GM12878 (cell line): ENCODE measurements at regions not wholly inside any gene's neighbourhood (a gene's known extent, or its start where the extent isn't known, plus 50 kb on each side); places are given as distances from the start of the nearest gene placed in this dataset.

Experiments used
- ATAC-seq: fragments of 200-7000 bp; cut with Tn5 transposase; 3 replicates; pipeline ENCODE4 v1.9.1; 2020; ENCODE audit warnings: mild to moderate bottlenecking, moderate library complexity
- BruUV-seq: library from RNA; stranded (reverse); fragments of 400-500 nt; replicated peaks from 2 replicates; lab custom pipeline; 2021; lab: Mats Ljungman, UMichigan
- CTCF ChIA-PET: fragments of 300-600 bp; sonication (Branson Sonifier 250); formaldehyde crosslinking; extraction: SDS; loops from one replicate; lab custom pipeline; 2021; ENCODE audit warnings: inconsistent platforms; lab: Yijun Ruan, JAX
- POLR2A ChIA-PET: fragments of 350-600 bp; formaldehyde crosslinking; extraction: SDS; loops from one replicate; lab custom pipeline; 2021; ENCODE audit warnings: inconsistent platforms; lab: Charles Lee
- RAD21 ChIA-PET: fragments of 300-600 bp; sonication (Branson Sonifier 250); formaldehyde crosslinking; loops from one replicate; lab custom pipeline; 2023; ENCODE audit warnings: antibody characterized with exemption; ENCODE audit not compliant: unreplicated experiment; lab: Charles Lee
- SMC1A ChIA-PET: fragments of 300-600 bp; sonication (Branson Sonifier 250); formaldehyde crosslinking; loops from one replicate; lab custom pipeline; 2023; ENCODE audit not compliant: unreplicated experiment, uncharacterized antibody; lab: Charles Lee
- DNase-seq: peaks from one replicate; pipeline ENCODE4 v3.0.0-alpha.2; 2011; ENCODE audit warnings: low read depth, low spot score
- FAIRE-seq: peaks from 3 replicates; lab custom pipeline; 2011; peaks lifted over from hg19 to GRCh38; lab: Jason Lieb, UNC
- H2AFZ ChIP-seq: 2 replicates; pipeline ENCODE4 v1.6.0; 2011; ENCODE audit warnings: low read depth, low read length, control low read depth; ENCODE audit not compliant: control insufficient read depth
- H3K27ac ChIP-seq: 2 replicates; pipeline ENCODE4 v1.5.1; 2011; ENCODE audit warnings: control low read depth; ENCODE audit not compliant: control insufficient read depth, insufficient read depth
- H3K27me3 ChIP-seq, 2 experiments: replicated peaks in 1 of 2; 2 replicates each; pipeline versions ENCODE4 v1.6.0 to v1.6.1; 2011; ENCODE audit warnings: low read length in 1 of 2; ENCODE audit not compliant: control insufficient read depth in 2 of 2, insufficient read depth in 2 of 2
- H3K36me3 ChIP-seq, 2 experiments: 2 replicates each; pipeline ENCODE4 v1.5.1; 2011; ENCODE audit warnings: low read length in 1 of 2; ENCODE audit not compliant: control insufficient read depth in 2 of 2, insufficient read depth in 2 of 2
- H3K4me1 ChIP-seq: 2 replicates; pipeline ENCODE4 v1.6.1; 2011; ENCODE audit warnings: mild to moderate bottlenecking, low read length, moderate library complexity, mixed read lengths; ENCODE audit not compliant: control insufficient read depth, insufficient read depth
- H3K4me2 ChIP-seq: 2 replicates; pipeline ENCODE4 v1.6.0; 2011; ENCODE audit warnings: control low read depth; ENCODE audit not compliant: control insufficient read depth, insufficient read depth
- H3K4me3 ChIP-seq: fragments of 200-600 bp; sonication (generic); 2 replicates; pipeline ENCODE4 v1.5.1; 2016
- H3K79me2 ChIP-seq: 2 replicates; pipeline ENCODE4 v1.6.0; 2011; ENCODE audit warnings: low read length; ENCODE audit not compliant: control insufficient read depth, insufficient read depth
- H3K9ac ChIP-seq: 2 replicates; pipeline ENCODE4 v1.8.0; 2011; ENCODE audit warnings: low read length, control low read depth, mixed read lengths; ENCODE audit not compliant: control insufficient read depth, insufficient read depth
- H3K9me3 ChIP-seq: replicated peaks from 3 replicates; pipeline ENCODE4 v1.5.1; 2011; ENCODE audit warnings: mild to moderate bottlenecking, low read length; ENCODE audit not compliant: control insufficient read depth, insufficient read depth
- H4K20me1 ChIP-seq: 2 replicates; pipeline ENCODE4 v1.6.0; 2011; ENCODE audit not compliant: control insufficient read depth, insufficient read depth
- CEBPB ChIP-seq, 2 experiments: fragments of 150-350 bp in 1 of 2; IDR thresholded peaks; 2 replicates each; pipeline ENCODE4 v1.6.1; 2012 to 2014; ENCODE audit warnings: low read depth in 2 of 2, low read length in 2 of 2, borderline replicate concordance in 1 of 2, inconsistent platforms in 1 of 2
- CEBPZ ChIP-seq: fragments of 150-350 bp; IDR thresholded peaks from 2 replicates; pipeline ENCODE4 v1.6.1; 2016; ENCODE audit warnings: low read depth, low read length
- FOS ChIP-seq: IDR thresholded peaks from 3 replicates; pipeline ENCODE4 v1.6.1; 2011; ENCODE audit warnings: borderline replicate concordance; ENCODE audit not compliant: insufficient read length; ENCODE audit errors: extremely low read depth
- JUNB ChIP-seq: IDR thresholded peaks from 2 replicates; pipeline ENCODE4 v1.6.1; 2016; ENCODE audit warnings: antibody characterized with exemption, mild to moderate bottlenecking
- PAX5 ChIP-seq: IDR thresholded peaks from 2 replicates; pipeline ENCODE4 v1.6.1; 2011; ENCODE audit warnings: low read depth, low read length, borderline replicate concordance
- RBBP5 ChIP-seq: fragments of 200-600 bp; sonication (generic); conservative IDR thresholded peaks from 2 replicates; pipeline ENCODE4 v1.6.1; 2016
- TCF7 ChIP-seq: IDR thresholded peaks from 2 replicates; pipeline ENCODE4 v1.6.1; 2014; ENCODE audit warnings: antibody characterized with exemption, borderline replicate concordance
- YBX1 ChIP-seq: fragments of 450-650 bp; IDR thresholded peaks from 2 replicates; pipeline ENCODE4 v1.6.1; 2016; ENCODE audit warnings: antibody characterized with exemption
- ZNF24 ChIP-seq: fragments of 450-650 bp; IDR thresholded peaks from 2 replicates; pipeline ENCODE4 v1.6.1; 2017; ENCODE audit warnings: antibody characterized with exemption, mild to moderate bottlenecking
- ZNF592 ChIP-seq: fragments of 450-650 bp; IDR thresholded peaks from 2 replicates; pipeline ENCODE4 v1.6.1; 2017; ENCODE audit warnings: mild to moderate bottlenecking, moderate library complexity
- in situ Hi-C: fragments of 300-500 bp; cut with MboI; formaldehyde crosslinking; loops from 9 replicates; pipeline ENCODE4 v1.14.3; 2018; ENCODE audit warnings: mixed read lengths
- intact Hi-C: fragments of 100-400 bp; cut with micrococcal nuclease; formaldehyde crosslinking; loops from one replicate; pipeline ENCODE4 v1.14.2; 2022; ENCODE audit not compliant: unreplicated experiment
- TF ChIP-seq, protein P1 (sequence below): IDR thresholded peaks from 2 replicates; pipeline ENCODE4 v1.6.1; 2012; ENCODE audit warnings: low read depth, low read length, improper control_type of control experiment
- TF ChIP-seq, protein P2 (sequence below): fragments of 450-650 bp; IDR thresholded peaks from 2 replicates; pipeline ENCODE4 v1.6.1; 2018; ENCODE audit warnings: borderline replicate concordance, mild to moderate bottlenecking; ENCODE audit not compliant: partially characterized antibody

DNA sequence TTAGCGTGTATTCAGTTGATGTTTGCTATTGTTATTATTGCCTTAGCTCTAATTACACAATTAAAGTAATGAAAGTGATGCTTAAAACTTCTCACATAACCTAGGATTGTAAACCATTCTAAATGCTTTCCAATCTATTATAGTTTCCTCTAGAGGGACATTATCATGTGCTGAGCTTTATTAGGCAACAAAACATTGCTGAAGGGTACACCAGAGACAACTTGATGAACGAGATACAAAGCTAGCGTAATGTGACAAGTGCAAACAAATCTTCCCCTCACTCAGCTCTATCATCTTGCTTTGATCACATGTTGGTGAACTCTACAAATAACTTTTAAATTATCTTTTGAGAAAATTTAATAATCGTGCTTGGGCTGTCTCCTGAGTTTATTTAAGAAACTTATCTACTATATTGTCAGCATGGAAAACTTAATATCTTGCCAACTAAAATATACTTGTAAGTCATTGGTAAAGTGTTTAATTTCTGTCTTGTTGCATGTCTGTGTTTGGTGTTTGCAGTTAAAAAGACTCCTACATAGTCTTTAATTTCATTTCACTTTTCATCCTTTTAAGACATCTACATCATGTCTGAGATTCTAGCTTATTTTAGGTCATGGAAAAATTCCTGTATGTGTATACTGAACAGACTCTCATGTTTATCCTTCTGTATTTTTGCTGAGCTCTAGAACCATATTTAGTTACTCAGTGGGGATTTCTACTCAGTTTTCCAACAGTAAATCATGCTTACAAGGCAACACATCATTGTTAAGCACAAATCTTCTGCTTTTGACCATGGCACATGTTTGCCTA lies 104.2 kb upstream of the ADAMTS5 start (continued):
- TF ChIP-seq ZNF592, result no peak
- no peak for TF ChIP-seq RBBP5
- TF ChIP-seq, protein P1, sequence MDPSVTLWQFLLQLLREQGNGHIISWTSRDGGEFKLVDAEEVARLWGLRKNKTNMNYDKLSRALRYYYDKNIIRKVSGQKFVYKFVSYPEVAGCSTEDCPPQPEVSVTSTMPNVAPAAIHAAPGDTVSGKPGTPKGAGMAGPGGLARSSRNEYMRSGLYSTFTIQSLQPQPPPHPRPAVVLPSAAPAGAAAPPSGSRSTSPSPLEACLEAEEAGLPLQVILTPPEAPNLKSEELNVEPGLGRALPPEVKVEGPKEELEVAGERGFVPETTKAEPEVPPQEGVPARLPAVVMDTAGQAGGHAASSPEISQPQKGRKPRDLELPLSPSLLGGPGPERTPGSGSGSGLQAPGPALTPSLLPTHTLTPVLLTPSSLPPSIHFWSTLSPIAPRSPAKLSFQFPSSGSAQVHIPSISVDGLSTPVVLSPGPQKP, result no peak
- TF ChIP-seq ZNF24, result no peak

DNA sequence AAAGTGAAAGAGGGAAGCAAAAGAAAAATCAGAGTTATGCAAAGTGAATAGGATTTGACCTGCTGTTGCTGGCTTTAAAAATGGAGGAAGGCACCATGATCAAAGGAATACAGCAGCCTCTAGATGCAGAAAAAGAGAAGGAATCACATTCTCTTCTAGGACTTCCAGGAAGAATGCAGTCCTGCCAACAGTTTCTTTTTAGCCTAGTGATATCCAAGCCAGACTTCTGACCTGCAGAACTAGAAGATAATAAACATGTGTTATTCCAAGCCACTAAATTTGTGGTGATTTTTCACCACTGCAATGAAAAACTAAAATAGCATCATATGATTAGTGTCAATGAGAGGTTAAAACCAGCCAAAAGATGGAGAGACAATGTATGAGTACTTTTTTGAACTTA lies 101.9 kb upstream of the ADAMTS5 start:
- ChIA-PET RAD21 (no interaction called here), CTCF (no interaction called here), POLR2A (no interaction called here), SMC1A (no interaction called here)
- H3K4me1 ChIP-seq, result no peaks in the 10 kb centered on the region
- intact Hi-C loops, result no loop called here
- DNase-seq (no peak), ATAC-seq (no peak), FAIRE-seq (no peak)
- H3K27me3 ChIP-seq, result no peaks in the 10 kb centered on the region
- H2AFZ ChIP-seq, result no peak overlapping the region
- no peaks in the 10 kb centered on the region for H3K79me2 ChIP-seq
- no peak overlapping the region for H3K4me2 ChIP-seq
- no TSS peak for BruUV-seq
- H3K9ac ChIP-seq, result no peak overlapping the region
- no peaks in the 10 kb centered on the region for H4K20me1 ChIP-seq
- no peak overlapping the region for H3K27ac ChIP-seq
- no peaks in the 10 kb centered on the region for H3K9me3 ChIP-seq
- no peak overlapping the region for H3K4me3 ChIP-seq
- H3K36me3 ChIP-seq, result no peaks in the 10 kb centered on the region
- in situ Hi-C loops, result no loop called here
- TF ChIP-seq JUNB, result no peak
- TF ChIP-seq FOS, result no peak
- TF ChIP-seq TCF7, result no peak
- TF ChIP-seq PAX5, result no peak
- TF ChIP-seq, protein P2, sequence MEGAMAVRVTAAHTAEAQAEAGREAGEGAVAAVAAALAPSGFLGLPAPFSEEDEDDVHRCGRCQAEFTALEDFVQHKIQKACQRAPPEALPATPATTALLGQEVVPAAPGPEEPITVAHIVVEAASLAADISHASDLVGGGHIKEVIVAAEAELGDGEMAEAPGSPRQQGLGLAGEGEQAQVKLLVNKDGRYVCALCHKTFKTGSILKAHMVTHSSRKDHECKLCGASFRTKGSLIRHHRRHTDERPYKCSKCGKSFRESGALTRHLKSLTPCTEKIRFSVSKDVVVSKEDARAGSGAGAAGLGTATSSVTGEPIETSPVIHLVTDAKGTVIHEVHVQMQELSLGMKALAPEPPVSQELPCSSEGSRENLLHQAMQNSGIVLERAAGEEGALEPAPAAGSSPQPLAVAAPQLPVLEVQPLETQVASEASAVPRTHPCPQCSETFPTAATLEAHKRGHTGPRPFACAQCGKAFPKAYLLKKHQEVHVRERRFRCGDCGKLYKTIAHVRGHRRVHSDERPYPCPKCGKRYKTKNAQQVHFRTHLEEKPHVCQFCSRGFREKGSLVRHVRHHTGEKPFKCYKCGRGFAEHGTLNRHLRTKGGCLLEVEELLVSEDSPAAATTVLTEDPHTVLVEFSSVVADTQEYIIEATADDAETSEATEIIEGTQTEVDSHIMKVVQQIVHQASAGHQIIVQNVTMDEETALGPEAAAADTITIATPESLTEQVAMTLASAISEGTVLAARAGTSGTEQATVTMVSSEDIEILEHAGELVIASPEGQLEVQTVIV, result no peak
- no peak for TF ChIP-seq YBX1
- TF ChIP-seq CEBPZ, result no peak
- TF ChIP-seq CEBPB (IDR thresholded peaks at IDR 0.05; ENCODE audit: borderline replicate concordance in 1 of 2, low read depth in 2 of 2, low read length in 2 of 2), result no peak
